Endothelial cell of umbilical vein (primary cell): ENCODE measurements at regions not wholly inside any gene's neighbourhood (a gene's known extent, or its start where the extent isn't known, plus 50 kb on each side); places are given as distances from the start of the nearest gene placed in this dataset.

Experiments used
- CTCF ChIP-seq, 2 donors: IDR thresholded peaks; 1 replicate in 1 of 2; 2 replicates in 1 of 2; pipeline ENCODE4 v1.5.1; 2011; ENCODE audit warnings: low read length in 2 of 2, mild to moderate bottlenecking in 2 of 2, moderate library complexity in 2 of 2, control low read depth in 1 of 2, inconsistent platforms in 1 of 2, low read depth in 1 of 2; ENCODE audit not compliant: insufficient read depth in 1 of 2; ENCODE audit errors: extremely low read depth in 1 of 2
- EZH2 ChIP-seq: IDR thresholded peaks from 2 replicates; pipeline ENCODE4 v1.6.1; 2012; ENCODE audit warnings: borderline replicate concordance, low read depth, mild to moderate bottlenecking, moderate library complexity, low read length, inconsistent platforms; ENCODE audit not compliant: severe bottlenecking
- GATA2 ChIP-seq: IDR thresholded peaks from 2 replicates; pipeline ENCODE4 v1.7.0; 2011; ENCODE audit warnings: low read depth, mild to moderate bottlenecking, moderate library complexity, mixed read lengths, low read length; ENCODE audit not compliant: insufficient read length, insufficient read depth
- JUN ChIP-seq: IDR thresholded peaks from 2 replicates; pipeline ENCODE4 v1.6.1; 2011; ENCODE audit warnings: borderline replicate concordance, low read depth; ENCODE audit not compliant: insufficient read length, insufficient read depth
- POLR2A ChIP-seq: IDR thresholded peaks from 2 replicates; pipeline ENCODE4 v1.6.1; 2012; ENCODE audit warnings: low read depth, mild to moderate bottlenecking, control low read depth, low read length
- POLR2AphosphoS5 ChIP-seq: IDR thresholded peaks from 2 replicates; pipeline ENCODE4 v1.6.1; 2012; ENCODE audit warnings: low read depth, mild to moderate bottlenecking, control low read depth, low read length, moderate library complexity; ENCODE audit not compliant: insufficient read depth

DNA sequence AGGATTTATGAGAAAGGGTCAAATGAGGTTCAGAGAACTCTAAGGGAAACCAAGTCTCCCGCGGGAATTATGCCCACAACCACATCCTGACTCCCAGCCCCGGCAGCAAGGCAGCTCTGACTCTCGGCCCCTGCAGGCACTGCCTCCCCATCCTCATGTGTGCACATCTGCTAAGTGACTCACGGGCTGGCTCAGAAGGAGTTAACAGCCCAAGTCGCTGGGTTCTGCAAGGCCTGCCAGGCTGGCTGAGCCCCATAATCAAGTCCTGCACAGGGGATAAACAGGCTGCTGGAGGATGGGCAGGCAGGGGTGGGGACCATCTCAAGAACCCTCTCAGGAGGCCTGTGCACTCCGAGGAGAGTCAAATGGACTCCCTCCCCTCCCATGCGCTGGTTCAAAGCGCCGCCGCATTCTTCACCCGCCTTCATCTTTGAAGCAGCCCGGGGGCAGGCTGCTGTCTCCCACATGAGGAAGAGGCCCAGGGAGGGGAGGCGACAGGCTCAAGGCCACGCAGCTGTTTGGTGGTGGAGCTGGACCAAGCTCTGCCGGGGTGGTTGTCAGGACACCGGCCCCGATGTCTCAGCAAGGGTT is 344.3 kb downstream of the MATN1 start:
- TF ChIP-seq POLR2A (no peak), CTCF (IDR thresholded peaks at IDR 0.05; ENCODE audit: extremely low read depth in 1 of 2, insufficient read depth in 1 of 2, low read depth in 1 of 2, low read length in 2 of 2) (no peak), JUN (no peak), POLR2AphosphoS5 (no peak), GATA2 (no peak), EZH2 (no peak)
